Adrenal gland (tissue), 5 donors: ENCODE measurements at regions not wholly inside any gene's neighbourhood (a gene's known extent, or its start where the extent isn't known, plus 50 kb on each side); places are given as distances from the start of the nearest gene placed in this dataset.
A peak's percentile ranks its signal among the peaks of the same experiment; 100 is the strongest.

Experiments
- CTCF ChIP-seq, 6 experiments: fragments of 450-650 bp in 4 of 6; fragments of 200-600 bp in 2 of 6; sonication (generic) in 1 of 6; IDR thresholded peaks; 1 replicate in 5 of 6; 2 replicates in 1 of 6; pipeline versions ENCODE4 v1.5.1 to v1.8.0; 2016 to 2021; ENCODE audit warnings: antibody characterized with exemption in 6 of 6, mild to moderate bottlenecking in 2 of 6, moderate library complexity in 1 of 6
- POLR2A ChIP-seq, 2 donors: fragments of 450-650 bp; IDR thresholded peaks; one replicate each; pipeline ENCODE4 v1.6.1; 2017; ENCODE audit warnings: antibody characterized with exemption in 2 of 2, mild to moderate bottlenecking in 2 of 2, moderate library complexity in 1 of 2
- donor health status: DM: no; HTN: no; CAD: no.

GRCh38 chr6:148608199-148608951, 138.5 kb upstream of the UST start:
- peak in 5 of 6 experiments; percentile 18 to 36 (median 22) for TF ChIP-seq CTCF (IDR thresholded peaks at IDR 0.05)
- TF ChIP-seq POLR2A (IDR thresholded peaks at IDR 0.05): no peak
